ENCODE measurements at regions not wholly inside any gene's neighbourhood (a gene's known extent, or its start where the extent isn't known, plus 50 kb on each side); places are given as distances from the start of the nearest gene placed in this dataset.

DNA sequence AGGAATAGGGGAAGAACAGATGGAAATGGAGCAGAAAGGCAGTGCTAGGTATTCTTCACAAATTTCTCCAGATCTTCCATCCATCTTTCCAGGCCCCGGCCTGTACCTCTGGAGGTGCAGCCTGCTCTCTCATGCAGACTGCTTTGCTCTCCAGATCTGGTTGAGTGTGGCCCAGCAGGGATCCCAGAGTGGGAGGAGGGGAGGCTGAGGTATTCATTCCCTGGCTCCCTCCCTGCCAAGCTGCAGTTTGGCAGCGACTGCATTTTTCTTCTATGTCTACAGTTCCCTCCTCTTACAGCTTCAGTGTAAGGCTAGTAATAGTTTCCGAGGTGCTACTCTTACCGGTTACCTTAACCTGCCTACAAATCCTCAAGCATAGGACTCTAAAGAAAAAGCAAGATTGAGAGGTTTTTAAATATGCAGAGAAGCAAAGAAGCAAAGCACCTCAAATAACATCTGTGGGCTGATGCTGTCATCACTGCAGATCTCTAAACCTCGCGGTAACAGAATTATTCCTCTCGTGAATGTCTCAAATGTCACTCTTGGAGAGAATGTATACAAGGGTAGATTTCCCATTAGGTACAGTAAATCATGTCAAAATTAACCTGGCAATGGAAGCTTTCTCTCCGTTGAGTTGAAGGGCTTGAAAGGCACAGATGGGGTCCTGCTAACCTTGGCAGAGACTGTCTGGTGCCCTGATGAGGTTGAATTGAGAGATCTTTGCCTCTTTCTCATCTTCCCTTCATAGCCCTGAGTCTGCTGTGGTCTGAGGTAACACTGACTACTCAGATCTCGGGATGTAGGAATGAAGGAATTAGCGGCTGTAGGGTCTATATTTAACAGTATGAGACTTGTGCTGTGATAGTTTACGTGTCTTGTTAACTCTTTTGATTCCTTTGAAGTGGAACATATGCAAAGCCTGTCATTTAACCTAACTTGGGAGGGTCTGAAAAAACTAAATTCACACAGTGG is 297.9 kb upstream of the C11orf87 start:
- Mint-ChIP-seq H3K4me3 (no peak overlapping the region), H3K36me3 (ENCODE audit: low read depth) (no peaks in the 10 kb centered on the region), H3K27me3 (ENCODE audit: low read depth) (peaks cover 2% of the 10 kb centered on the region), H3K9me3 (no peaks in the 10 kb centered on the region), H3K27ac (no peak overlapping the region), H3K4me1 (ENCODE audit: low read depth) (no peaks in the 10 kb centered on the region)
- CTCF ChIA-PET = no interaction called here
- DNase-seq = no peak
- intact Hi-C loops (cut with micrococcal nuclease) = no loop called here

- H3K27ac Mint-ChIP-seq = no peak overlapping the region
- no peaks in the 10 kb centered on the region for H3K9me3 Mint-ChIP-seq
- no peak overlapping the region for H3K4me3 Mint-ChIP-seq
- CTCF ChIA-PET = no interaction called here
- no peak for DNase-seq
- H3K27me3 Mint-ChIP-seq (ENCODE audit: low read depth) = peaks cover 4% of the 10 kb centered on the region
- no peaks in the 10 kb centered on the region for H3K4me1 Mint-ChIP-seq (ENCODE audit: low read depth)
- intact Hi-C loops (cut with micrococcal nuclease) = no loop called here
- no peaks in the 10 kb centered on the region for H3K36me3 Mint-ChIP-seq (ENCODE audit: low read depth)
Measured at GRCh38 chr11:109130910-109131309, 291.1 kb upstream of the C11orf87 start.

DNA sequence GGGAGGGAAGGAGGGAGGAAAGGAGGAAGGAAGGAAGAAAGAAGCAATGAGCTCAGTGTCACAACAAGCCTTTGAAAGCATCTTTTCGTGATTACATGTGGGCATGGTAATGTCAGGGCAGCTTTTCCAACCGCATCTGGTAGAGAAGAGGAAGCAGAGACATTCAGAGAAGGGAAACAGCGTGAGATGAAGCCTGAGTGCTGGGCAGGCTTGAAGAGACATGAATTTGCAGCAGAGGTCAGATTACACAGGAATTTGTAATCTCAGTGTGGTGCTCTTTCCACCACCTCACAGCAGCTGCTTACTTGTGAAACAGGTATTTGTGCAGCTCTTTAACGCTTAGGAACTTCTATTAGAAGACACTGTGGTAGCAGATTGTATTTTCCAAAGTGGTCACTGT is 289.5 kb upstream of the C11orf87 start:
- Mint-ChIP-seq H3K9me3 (no peaks in the 10 kb centered on the region), H3K36me3 (ENCODE audit: low read depth) (no peaks in the 10 kb centered on the region), H3K4me3 (no peak overlapping the region), H3K27me3 (ENCODE audit: low read depth) (peaks cover 1% of the 10 kb centered on the region), H3K27ac (no peak overlapping the region), H3K4me1 (ENCODE audit: low read depth) (no peaks in the 10 kb centered on the region)
- DNase-seq = no peak
- intact Hi-C loops (cut with micrococcal nuclease) = no loop called here
- CTCF ChIA-PET = no interaction called here

DNA sequence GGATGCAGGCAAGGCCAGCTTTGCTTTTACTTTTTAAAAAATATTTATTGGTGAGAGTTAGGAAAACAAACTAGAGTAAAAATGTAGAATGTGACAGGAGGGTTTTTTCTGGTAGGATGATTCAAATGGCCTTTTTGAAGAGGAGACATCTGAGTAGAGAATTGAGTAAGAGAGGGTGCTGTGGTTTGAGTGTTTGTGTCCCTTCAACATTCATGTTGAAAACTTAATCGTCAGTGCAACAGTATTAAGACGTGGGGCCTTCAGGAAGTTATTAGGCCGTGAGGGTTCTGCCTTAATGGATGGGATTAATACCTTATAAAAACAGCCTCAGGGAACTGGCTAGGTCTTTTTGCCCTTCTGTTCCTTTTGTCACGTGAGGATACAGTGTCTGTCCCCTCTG is 288.8 kb upstream of the C11orf87 start:
- Mint-ChIP-seq H3K27me3 (ENCODE audit: low read depth) (peaks cover 1% of the 10 kb centered on the region), H3K36me3 (ENCODE audit: low read depth) (no peaks in the 10 kb centered on the region), H3K4me1 (ENCODE audit: low read depth) (no peaks in the 10 kb centered on the region), H3K9me3 (no peaks in the 10 kb centered on the region), H3K4me3 (no peak overlapping the region), H3K27ac (no peak overlapping the region)
- intact Hi-C loops (cut with micrococcal nuclease) = no loop called here
- CTCF ChIA-PET = no interaction called here
- DNase-seq = no peak

GRCh38 chr11:109135627-109136026 is 286.4 kb upstream of the C11orf87 start:
- H3K36me3 Mint-ChIP-seq (ENCODE audit: low read depth) = no peaks in the 10 kb centered on the region

DNA sequence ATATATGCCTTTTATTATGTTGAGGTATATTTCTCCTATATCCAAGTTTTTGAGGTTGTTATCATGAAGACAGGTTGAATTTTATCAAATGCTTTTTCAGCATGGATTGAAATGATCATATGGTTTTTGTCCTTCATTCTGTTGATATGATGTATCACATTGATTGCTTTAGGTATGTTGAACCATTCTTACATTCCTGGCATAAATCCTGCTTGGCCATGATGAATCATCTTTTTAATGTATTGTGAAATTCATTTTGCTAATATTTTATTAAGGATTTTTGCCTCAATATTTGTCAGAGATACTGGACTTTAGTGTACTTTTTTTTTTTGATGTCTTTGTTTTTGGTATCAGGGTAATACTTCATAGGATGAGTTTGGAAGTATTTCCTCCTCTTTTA is 283.8 kb upstream of the C11orf87 start:
- CTCF ChIA-PET = no interaction called here
- Mint-ChIP-seq H3K27me3 (ENCODE audit: low read depth) (peaks cover 4% of the 10 kb centered on the region), H3K4me1 (ENCODE audit: low read depth) (no peaks in the 10 kb centered on the region), H3K9me3 (no peaks in the 10 kb centered on the region), H3K36me3 (ENCODE audit: low read depth) (no peaks in the 10 kb centered on the region), H3K27ac (no peak overlapping the region), H3K4me3 (no peak overlapping the region)
- intact Hi-C loops (cut with micrococcal nuclease) = no loop called here
- DNase-seq = no peak

More at GRCh38 chr11:109135627-109136026, 286.4 kb upstream of the C11orf87 start:
- no peak overlapping the region for H3K27ac Mint-ChIP-seq
- no peak for DNase-seq
- no peaks in the 10 kb centered on the region for H3K9me3 Mint-ChIP-seq
- no peaks in the 10 kb centered on the region for H3K4me1 Mint-ChIP-seq (ENCODE audit: low read depth)
- CTCF ChIA-PET = no interaction called here
- peaks cover 1% of the 10 kb centered on the region for H3K27me3 Mint-ChIP-seq (ENCODE audit: low read depth)
- intact Hi-C loops (cut with micrococcal nuclease) = no loop called here
- no peak overlapping the region for H3K4me3 Mint-ChIP-seq

DNA sequence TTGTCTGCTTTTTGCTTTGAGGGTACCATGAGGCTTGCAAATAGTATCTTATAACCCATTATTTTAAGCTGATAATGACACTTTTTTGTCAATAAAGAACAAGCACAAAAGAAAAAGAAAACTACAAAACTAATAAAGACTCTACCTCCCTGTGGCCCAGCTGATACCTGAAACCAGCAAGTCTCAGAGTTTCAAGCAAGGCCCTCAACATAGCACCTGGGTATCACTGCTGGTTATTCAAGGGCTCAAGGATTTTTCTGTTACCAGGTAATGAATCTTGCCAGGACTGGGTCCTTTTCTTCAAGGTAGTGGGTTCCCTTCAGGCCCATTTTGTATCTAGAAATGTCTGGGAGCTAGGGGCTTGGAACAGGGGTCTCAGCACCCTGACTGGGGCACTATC is 281.6 kb upstream of the C11orf87 start:
- H3K27me3 Mint-ChIP-seq (ENCODE audit: low read depth) = peaks cover 4% of the 10 kb centered on the region
- CTCF ChIA-PET = interaction anchor here (0.6 kb wide), 1 partner anchor 103 kb away, joined by 5 read pairs; no protein-coding TSS in a partner anchor
- H3K9me3 Mint-ChIP-seq = no peaks in the 10 kb centered on the region
- no peak overlapping the region for H3K27ac Mint-ChIP-seq
- intact Hi-C loops (cut with micrococcal nuclease) = no loop called here
- no peak overlapping the region for H3K4me3 Mint-ChIP-seq
- DNase-seq = no peak
- no peaks in the 10 kb centered on the region for H3K4me1 Mint-ChIP-seq (ENCODE audit: low read depth)
- no peaks in the 10 kb centered on the region for H3K36me3 Mint-ChIP-seq (ENCODE audit: low read depth)

DNA sequence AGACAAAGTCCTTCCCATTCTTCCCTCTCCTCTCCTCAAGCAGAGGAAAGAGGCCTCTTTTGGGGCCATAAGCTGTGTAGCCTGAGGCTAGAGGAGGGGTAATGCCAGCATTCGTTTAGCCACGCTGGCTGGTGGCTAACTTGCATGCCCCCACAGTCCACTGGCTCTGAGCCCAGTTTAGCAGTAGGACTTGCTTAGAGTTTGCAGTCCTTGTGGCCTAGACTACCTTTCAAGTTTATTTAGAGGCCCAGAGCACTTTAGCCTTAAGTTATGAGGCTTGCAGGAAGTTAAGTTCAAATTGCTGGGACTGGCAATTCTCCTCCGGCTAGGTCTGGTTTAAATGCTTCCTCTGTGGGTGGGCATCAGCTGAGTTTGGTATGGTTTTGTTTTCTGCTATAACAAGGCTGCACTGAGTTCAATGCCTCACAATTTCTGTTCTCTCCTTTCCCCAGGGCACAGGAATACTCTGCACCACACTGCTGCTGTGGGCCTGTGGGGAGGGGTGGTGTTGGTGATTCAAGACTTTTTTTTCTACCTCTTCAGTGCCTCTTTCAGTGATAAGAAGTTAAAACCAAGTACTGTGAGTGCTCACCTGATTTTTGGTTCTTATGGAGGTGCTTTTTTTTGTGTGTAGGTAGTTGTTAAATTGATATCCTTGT is 281.0 kb upstream of the C11orf87 start:
- intact Hi-C loops (cut with micrococcal nuclease) = no loop called here
- H3K27me3 Mint-ChIP-seq (ENCODE audit: low read depth) = peaks cover 4% of the 10 kb centered on the region
- no peaks in the 10 kb centered on the region for H3K9me3 Mint-ChIP-seq
- CTCF ChIA-PET = interaction anchor here (0.6 kb wide), 1 partner anchor 104 kb away, joined by 5 read pairs; no protein-coding TSS in a partner anchor
- DNase-seq = no peak
- no peak overlapping the region for H3K4me3 Mint-ChIP-seq
- H3K27ac Mint-ChIP-seq = no peak overlapping the region
- no peaks in the 10 kb centered on the region for H3K36me3 Mint-ChIP-seq (ENCODE audit: low read depth)
- no peaks in the 10 kb centered on the region for H3K4me1 Mint-ChIP-seq (ENCODE audit: low read depth)

DNA sequence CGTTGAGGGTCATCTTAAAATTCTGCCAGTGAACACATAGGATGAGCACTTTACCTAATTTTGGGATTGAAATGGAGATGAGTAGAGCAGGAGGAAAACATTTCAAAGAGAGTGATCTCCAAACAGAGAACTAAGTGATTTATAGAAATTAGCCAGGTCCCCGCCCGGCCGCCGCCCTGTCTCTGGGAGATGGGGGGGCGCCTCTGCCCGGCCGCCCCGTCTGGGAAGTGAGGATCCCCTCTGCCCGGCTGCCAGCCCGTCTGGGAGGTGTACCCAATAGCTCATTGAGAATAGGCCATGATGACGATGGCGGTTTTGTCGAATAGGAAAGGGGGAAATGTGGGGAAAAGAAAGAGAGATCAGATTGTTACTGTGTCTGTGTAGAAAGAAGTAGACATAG is 276.7 kb upstream of the C11orf87 start:
- no peak for DNase-seq
- Mint-ChIP-seq H3K4me3 (no peak overlapping the region), H3K9me3 (no peaks in the 10 kb centered on the region), H3K27me3 (ENCODE audit: low read depth) (peaks cover 4% of the 10 kb centered on the region), H3K4me1 (ENCODE audit: low read depth) (no peaks in the 10 kb centered on the region), H3K36me3 (ENCODE audit: low read depth) (no peaks in the 10 kb centered on the region), H3K27ac (no peak overlapping the region)
- CTCF ChIA-PET = no interaction called here
- intact Hi-C loops (cut with micrococcal nuclease) = no loop called here

DNA sequence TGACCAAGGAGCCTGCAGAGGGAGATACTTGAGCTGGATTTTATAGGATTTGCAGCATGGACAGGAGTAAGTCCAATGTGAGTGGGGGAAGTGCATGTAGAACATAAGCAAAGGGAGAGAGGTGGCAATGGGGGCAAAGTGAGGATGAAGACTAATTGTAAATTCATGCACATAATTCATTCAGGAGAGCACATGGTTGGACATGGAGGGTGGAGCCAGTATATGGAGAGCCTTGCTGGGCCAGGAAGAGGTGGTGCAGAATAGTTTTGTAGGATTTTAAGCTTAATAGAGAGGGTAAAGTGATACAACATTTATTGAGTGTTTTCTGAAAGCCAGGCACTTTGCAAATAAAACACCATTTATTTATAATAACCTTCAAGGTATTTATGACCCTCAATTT is 274.3 kb upstream of the C11orf87 start:
- intact Hi-C loops (cut with micrococcal nuclease) = no loop called here
- H3K4me3 Mint-ChIP-seq = no peak overlapping the region
- DNase-seq = no peak
- H3K4me1 Mint-ChIP-seq (ENCODE audit: low read depth) = no peaks in the 10 kb centered on the region
- H3K9me3 Mint-ChIP-seq = no peaks in the 10 kb centered on the region
- H3K27ac Mint-ChIP-seq = no peak overlapping the region
- no peaks in the 10 kb centered on the region for H3K36me3 Mint-ChIP-seq (ENCODE audit: low read depth)
- H3K27me3 Mint-ChIP-seq (ENCODE audit: low read depth) = peaks cover 3% of the 10 kb centered on the region
- CTCF ChIA-PET = interaction anchor here (0.7 kb wide), 1 partner anchor 12 kb away, joined by 3 read pairs; no protein-coding TSS in a partner anchor

GRCh38 chr11:109148669-109149068 is 273.3 kb upstream of the C11orf87 start:
- intact Hi-C loops (cut with micrococcal nuclease) = no loop called here
- no peak overlapping the region for H3K4me3 Mint-ChIP-seq
- no peak overlapping the region for H3K27ac Mint-ChIP-seq
- H3K36me3 Mint-ChIP-seq (ENCODE audit: low read depth) = no peaks in the 10 kb centered on the region
- CTCF ChIA-PET = no interaction called here
- no peaks in the 10 kb centered on the region for H3K27me3 Mint-ChIP-seq (ENCODE audit: low read depth)
- no peaks in the 10 kb centered on the region for H3K4me1 Mint-ChIP-seq (ENCODE audit: low read depth)
- no peak for DNase-seq
- no peaks in the 10 kb centered on the region for H3K9me3 Mint-ChIP-seq

- Mint-ChIP-seq H3K27me3 (ENCODE audit: low read depth) (no peaks in the 10 kb centered on the region), H3K4me3 (no peak overlapping the region), H3K27ac (no peak overlapping the region), H3K36me3 (ENCODE audit: low read depth) (no peaks in the 10 kb centered on the region), H3K4me1 (ENCODE audit: low read depth) (no peaks in the 10 kb centered on the region), H3K9me3 (no peaks in the 10 kb centered on the region)
- intact Hi-C loops (cut with micrococcal nuclease) = no loop called here
- no peak for DNase-seq
- CTCF ChIA-PET = no interaction called here
Measured at GRCh38 chr11:109150581-109150980, 271.4 kb upstream of the C11orf87 start.

GRCh38 chr11:109153836-109154235 is 268.2 kb upstream of the C11orf87 start:
- no peak for DNase-seq
- Mint-ChIP-seq H3K4me1 (ENCODE audit: low read depth) (no peaks in the 10 kb centered on the region), H3K27me3 (ENCODE audit: low read depth) (no peaks in the 10 kb centered on the region), H3K36me3 (ENCODE audit: low read depth) (no peaks in the 10 kb centered on the region), H3K9me3 (no peaks in the 10 kb centered on the region), H3K4me3 (no peak overlapping the region), H3K27ac (no peak overlapping the region)
- CTCF ChIA-PET = interaction anchor here (0.7 kb wide), 1 partner anchor 18 kb away, joined by 3 read pairs; no protein-coding TSS in a partner anchor
- intact Hi-C loops (cut with micrococcal nuclease) = no loop called here
